DND-41 (cell line): ENCODE measurements at regions not wholly inside any gene's neighbourhood (a gene's known extent, or its start where the extent isn't known, plus 50 kb on each side); places are given as distances from the start of the nearest gene placed in this dataset.
A peak's percentile ranks its signal among the peaks of the same experiment; 100 is the strongest.
"Not testable (repeated sequence)": the region's sequence is repeated elsewhere in the genome, so short reads cannot be mapped to it uniquely, and the experiment has no call there.

Source experiments
- ATAC-seq: fragments of 200-7000 bp; cut with Tn5 transposase; 3 replicates; pipeline ENCODE4 v1.9.1; 2021; ENCODE audit warnings: low read depth; ENCODE audit not compliant: insufficient read depth
- DNase-seq: peaks from one replicate; pipeline ENCODE4 v3.0.0-alpha.2; 2020
- H2AFZ ChIP-seq: 2 replicates; pipeline ENCODE4 v1.6.0; 2012; ENCODE audit warnings: low read depth, low read length
- H3K27ac ChIP-seq: 2 replicates; pipeline ENCODE4 v1.5.1; 2012; ENCODE audit warnings: low read length, inconsistent platforms
- H3K27me3 ChIP-seq: fragments of 200-600 bp; sonication (generic); 2 replicates; pipeline ENCODE4 v1.6.0; 2012; ENCODE audit warnings: low read length, mild to moderate bottlenecking, inconsistent platforms; ENCODE audit not compliant: insufficient read depth, poor library complexity
- H3K36me3 ChIP-seq: 2 replicates; pipeline ENCODE4 v1.5.1; 2012; ENCODE audit warnings: low read length, inconsistent platforms; ENCODE audit not compliant: insufficient read depth
- H3K4me1 ChIP-seq: 2 replicates; pipeline ENCODE4 v1.5.1; 2012; ENCODE audit warnings: mild to moderate bottlenecking, low read length; ENCODE audit not compliant: insufficient read depth
- H3K4me2 ChIP-seq: 2 replicates; pipeline ENCODE4 v1.6.0; 2012; ENCODE audit warnings: mild to moderate bottlenecking, moderate library complexity, low read length, inconsistent platforms; ENCODE audit not compliant: insufficient read depth
- H3K4me3 ChIP-seq, 2 experiments: fragments of 200-600 bp in 1 of 2; shearing (Covaris generic) in 1 of 2; 2 replicates each; pipeline ENCODE4 v1.5.1; 2012 to 2016; ENCODE audit warnings: inconsistent platforms in 2 of 2, low read length in 2 of 2, mild to moderate bottlenecking in 2 of 2, low read depth in 1 of 2, moderate library complexity in 1 of 2
- H3K79me2 ChIP-seq: 2 replicates; pipeline ENCODE4 v1.6.0; 2012; ENCODE audit warnings: low read length, inconsistent platforms; ENCODE audit not compliant: insufficient read depth
- H3K9ac ChIP-seq: 2 replicates; pipeline ENCODE4 v1.6.0; 2012; ENCODE audit warnings: low read depth, mild to moderate bottlenecking, inconsistent platforms, low read length, moderate library complexity
- H3K9me3 ChIP-seq: 2 replicates; pipeline ENCODE4 v1.5.1; 2012; ENCODE audit warnings: low read length, moderate library complexity, mild to moderate bottlenecking, inconsistent platforms; ENCODE audit not compliant: insufficient read depth, severe bottlenecking
- H4K20me1 ChIP-seq: 2 replicates; pipeline ENCODE4 v1.6.0; 2012; ENCODE audit warnings: low read length; ENCODE audit not compliant: insufficient read depth
- EZH2 ChIP-seq: IDR thresholded peaks from 3 replicates; pipeline ENCODE4 v1.6.1; 2012; ENCODE audit warnings: borderline replicate concordance, low read depth, mild to moderate bottlenecking, moderate library complexity, low read length, inconsistent platforms; ENCODE audit not compliant: severe bottlenecking
- TF ChIP-seq, protein P1 (sequence below): IDR thresholded peaks from 2 replicates; pipeline ENCODE4 v1.5.1; 2012; ENCODE audit warnings: borderline replicate concordance, low read length, moderate library complexity, mild to moderate bottlenecking; ENCODE audit not compliant: poor library complexity, severe bottlenecking; ENCODE audit errors: extremely low read depth

DNA sequence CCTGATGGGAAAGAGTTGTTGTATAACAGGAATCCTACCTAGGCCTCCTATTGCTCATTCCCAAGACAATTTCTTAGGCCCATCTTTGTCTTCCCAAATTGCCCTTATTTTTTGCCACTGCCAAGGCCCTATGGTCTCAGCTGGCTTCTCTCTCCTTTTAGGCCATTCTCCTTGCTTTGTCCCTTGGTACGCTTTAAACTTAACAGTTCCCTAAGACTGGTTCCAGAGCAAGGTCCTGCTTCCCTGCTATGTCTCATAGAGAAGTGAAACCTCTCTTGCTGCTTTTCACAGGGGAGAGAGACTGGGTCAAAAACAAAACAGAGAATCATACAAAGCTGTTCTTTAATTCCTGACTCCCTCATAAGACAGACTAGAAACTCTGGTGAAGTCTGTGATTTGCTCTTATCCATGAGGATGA is 77.1 kb downstream of the XCL2 start:
- no peak for TF ChIP-seq EZH2
- TF ChIP-seq, protein P1, sequence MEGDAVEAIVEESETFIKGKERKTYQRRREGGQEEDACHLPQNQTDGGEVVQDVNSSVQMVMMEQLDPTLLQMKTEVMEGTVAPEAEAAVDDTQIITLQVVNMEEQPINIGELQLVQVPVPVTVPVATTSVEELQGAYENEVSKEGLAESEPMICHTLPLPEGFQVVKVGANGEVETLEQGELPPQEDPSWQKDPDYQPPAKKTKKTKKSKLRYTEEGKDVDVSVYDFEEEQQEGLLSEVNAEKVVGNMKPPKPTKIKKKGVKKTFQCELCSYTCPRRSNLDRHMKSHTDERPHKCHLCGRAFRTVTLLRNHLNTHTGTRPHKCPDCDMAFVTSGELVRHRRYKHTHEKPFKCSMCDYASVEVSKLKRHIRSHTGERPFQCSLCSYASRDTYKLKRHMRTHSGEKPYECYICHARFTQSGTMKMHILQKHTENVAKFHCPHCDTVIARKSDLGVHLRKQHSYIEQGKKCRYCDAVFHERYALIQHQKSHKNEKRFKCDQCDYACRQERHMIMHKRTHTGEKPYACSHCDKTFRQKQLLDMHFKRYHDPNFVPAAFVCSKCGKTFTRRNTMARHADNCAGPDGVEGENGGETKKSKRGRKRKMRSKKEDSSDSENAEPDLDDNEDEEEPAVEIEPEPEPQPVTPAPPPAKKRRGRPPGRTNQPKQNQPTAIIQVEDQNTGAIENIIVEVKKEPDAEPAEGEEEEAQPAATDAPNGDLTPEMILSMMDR = no peak
- peak; percentile 43; the same call in 2 of the 3 replicates for ATAC-seq
- Histone ChIP-seq H3K9ac (peak overlapping the region; percentile 32; the same call in 1 of the 2 replicates), H4K20me1 (no peaks in the 10 kb centered on the region), H3K27ac (peak overlapping the region; percentile 71), H3K4me2 (peak overlapping the region; percentile 31), H3K27me3 (no peaks in the 10 kb centered on the region), H3K4me3 (0 out of 4 replicates have a peak overlapping the region, but pooled peaks of 1 of the 2 experiments have one; percentile 2), H3K79me2 (no peaks in the 10 kb centered on the region), H3K4me1 (peaks cover 36% of the 10 kb centered on the region), H3K36me3 (no peaks in the 10 kb centered on the region), H2AFZ (peak overlapping the region; percentile 68), H3K9me3 (peaks cover 2% of the 10 kb centered on the region)
- DNase-seq = no peak

DNA sequence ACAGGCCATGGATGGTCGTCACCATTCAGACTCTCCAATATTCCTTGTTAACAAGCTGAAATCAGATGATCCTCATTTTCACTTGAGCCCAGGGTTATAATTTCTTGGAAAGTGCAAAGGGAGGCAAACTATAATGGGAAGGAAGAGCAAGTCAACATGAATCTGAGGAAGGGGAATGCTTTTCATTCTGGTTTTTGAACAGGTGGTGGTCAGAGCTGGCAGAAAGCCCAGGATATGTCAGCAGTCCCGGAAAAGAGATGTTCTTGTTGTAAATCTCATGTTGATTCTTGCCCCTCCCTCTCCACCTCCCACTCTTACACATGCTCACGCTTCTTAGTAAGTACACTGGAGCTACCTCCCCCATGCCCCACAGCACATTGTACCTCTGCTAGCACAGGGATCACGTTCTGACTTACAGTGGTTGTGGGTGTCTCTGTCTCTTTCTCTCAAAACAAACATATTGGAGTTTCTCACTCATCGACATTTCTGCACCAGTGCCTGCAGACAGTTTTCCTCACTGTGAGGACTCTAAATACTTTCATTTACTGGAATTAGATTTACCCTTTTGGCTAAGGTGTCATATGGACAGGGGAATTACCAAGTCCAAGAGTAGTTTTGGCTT is 77.6 kb downstream of the XCL2 start:
- DNase-seq (peak; percentile 76), ATAC-seq (peak; percentile 85)
- Histone ChIP-seq H3K79me2 (no peaks in the 10 kb centered on the region), H3K9ac (peak overlapping the region; percentile 32; the same call in 1 of the 2 replicates), H3K4me3 (0 out of 4 replicates have a peak overlapping the region, but pooled peaks of 1 of the 2 experiments have one; percentile 2), H3K4me2 (peak overlapping the region; percentile 31), H3K36me3 (no peaks in the 10 kb centered on the region), H3K4me1 (peaks cover 36% of the 10 kb centered on the region), H4K20me1 (no peaks in the 10 kb centered on the region), H2AFZ (peak overlapping the region; percentile 68), H3K9me3 (peaks cover 6% of the 10 kb centered on the region), H3K27me3 (no peaks in the 10 kb centered on the region), H3K27ac (peak overlapping the region; percentile 71)
- TF ChIP-seq EZH2 = no peak
- TF ChIP-seq, protein P1 = no peak

DNA sequence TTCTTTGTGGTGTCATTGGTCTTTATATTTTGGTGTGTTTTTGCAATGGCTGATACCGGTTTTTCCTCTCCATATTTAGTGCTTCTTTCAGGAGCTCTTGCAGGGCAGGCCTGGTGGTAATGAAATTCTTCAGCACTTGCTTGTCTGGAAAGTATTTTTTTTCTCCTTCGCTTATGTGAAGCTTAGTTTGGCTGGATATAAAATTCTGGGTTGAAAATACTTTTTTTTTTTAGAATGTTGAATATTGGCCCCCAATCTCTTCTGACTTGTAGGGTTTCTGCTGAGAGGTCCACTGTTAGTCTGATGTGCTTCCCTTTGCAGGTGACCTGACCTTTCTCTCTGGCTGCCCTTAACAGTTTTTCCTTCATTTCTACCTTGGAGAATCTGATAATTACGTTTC is 82.7 kb downstream of the XCL2 start:
- not testable (repeated sequence) for H3K79me2 ChIP-seq, H2AFZ ChIP-seq, H3K27ac ChIP-seq, H4K20me1 ChIP-seq, H3K27me3 ChIP-seq, H3K36me3 ChIP-seq, H3K4me3 ChIP-seq, DNase-seq, H3K9ac ChIP-seq, H3K4me2 ChIP-seq, ATAC-seq, H3K4me1 ChIP-seq
- peaks cover 10% of the 10 kb centered on the region for H3K9me3 ChIP-seq

GRCh38 chr1:168457296-168457695 is 86.5 kb downstream of the XCL2 start:
- peaks cover 10% of the 10 kb centered on the region for H3K9me3 ChIP-seq
- H3K36me3 ChIP-seq, H3K9ac ChIP-seq, DNase-seq, H3K4me3 ChIP-seq, H3K27me3 ChIP-seq, H3K4me2 ChIP-seq, H2AFZ ChIP-seq, H3K27ac ChIP-seq, H4K20me1 ChIP-seq, H3K79me2 ChIP-seq, ATAC-seq, H3K4me1 ChIP-seq: not testable (repeated sequence)
